ENCODE measurements at regions not wholly inside any gene's neighbourhood (a gene's known extent, or its start where the extent isn't known, plus 50 kb on each side); places are given as distances from the start of the nearest gene placed in this dataset.

DNA sequence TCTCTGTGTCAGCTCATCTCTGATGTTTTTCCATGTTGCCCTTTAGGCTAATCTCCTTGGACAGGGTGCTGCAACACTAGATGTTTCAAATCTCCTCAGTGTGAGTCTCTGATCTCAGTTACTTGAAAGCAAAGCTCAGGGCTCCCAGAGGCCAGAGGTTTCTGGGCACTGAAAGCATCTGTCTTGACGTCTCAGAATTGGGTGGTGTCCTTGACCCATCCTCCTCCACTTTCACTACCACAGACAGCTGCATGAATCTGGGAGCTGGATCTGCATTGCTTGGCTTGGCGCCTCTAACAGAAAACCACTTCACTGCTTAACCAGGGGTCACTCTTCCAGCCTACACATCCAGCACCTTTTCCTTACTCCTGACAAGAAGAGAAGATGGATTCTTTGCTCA, 399.4 kb downstream of the NXPE2 start:
- TF ChIP-seq, protein P1, sequence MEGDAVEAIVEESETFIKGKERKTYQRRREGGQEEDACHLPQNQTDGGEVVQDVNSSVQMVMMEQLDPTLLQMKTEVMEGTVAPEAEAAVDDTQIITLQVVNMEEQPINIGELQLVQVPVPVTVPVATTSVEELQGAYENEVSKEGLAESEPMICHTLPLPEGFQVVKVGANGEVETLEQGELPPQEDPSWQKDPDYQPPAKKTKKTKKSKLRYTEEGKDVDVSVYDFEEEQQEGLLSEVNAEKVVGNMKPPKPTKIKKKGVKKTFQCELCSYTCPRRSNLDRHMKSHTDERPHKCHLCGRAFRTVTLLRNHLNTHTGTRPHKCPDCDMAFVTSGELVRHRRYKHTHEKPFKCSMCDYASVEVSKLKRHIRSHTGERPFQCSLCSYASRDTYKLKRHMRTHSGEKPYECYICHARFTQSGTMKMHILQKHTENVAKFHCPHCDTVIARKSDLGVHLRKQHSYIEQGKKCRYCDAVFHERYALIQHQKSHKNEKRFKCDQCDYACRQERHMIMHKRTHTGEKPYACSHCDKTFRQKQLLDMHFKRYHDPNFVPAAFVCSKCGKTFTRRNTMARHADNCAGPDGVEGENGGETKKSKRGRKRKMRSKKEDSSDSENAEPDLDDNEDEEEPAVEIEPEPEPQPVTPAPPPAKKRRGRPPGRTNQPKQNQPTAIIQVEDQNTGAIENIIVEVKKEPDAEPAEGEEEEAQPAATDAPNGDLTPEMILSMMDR (IDR thresholded peaks at IDR 0.05): no peak
- no peak for TF ChIP-seq POLR2A (IDR thresholded peaks at IDR 0.05)
